ENCODE measurements at regions not wholly inside any gene's neighbourhood (a gene's known extent, or its start where the extent isn't known, plus 50 kb on each side); places are given as distances from the start of the nearest gene placed in this dataset.

DNA sequence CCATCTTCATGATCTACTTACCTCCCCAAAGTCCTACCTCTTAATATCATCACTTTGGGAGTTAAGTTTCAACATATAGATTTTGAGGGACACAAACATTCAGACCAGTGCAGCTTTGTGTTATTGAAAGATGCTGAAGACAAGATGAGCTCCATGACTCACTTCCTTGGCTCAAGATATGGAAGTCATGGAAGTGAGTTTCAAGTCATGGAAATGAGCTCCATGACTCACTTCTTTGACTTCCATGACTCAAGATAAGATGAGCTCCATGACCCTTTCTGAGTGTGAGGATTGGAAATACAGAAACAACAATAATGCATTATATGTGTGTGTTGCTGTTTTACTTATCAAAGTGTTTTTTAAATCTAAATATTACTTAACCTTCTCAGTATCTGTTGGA is 170.2 kb upstream of the TPRG1 start:
- TF ChIP-seq GABPA (IDR thresholded peaks at IDR 0.05; ENCODE audit: borderline replicate concordance, insufficient read depth, low read length) (no peak), SAP30 (IDR thresholded peaks at IDR 0.05; ENCODE audit: insufficient read depth, insufficient replicate concordance, low read length) (no peak), HDAC2 (IDR thresholded peaks at IDR 0.05; ENCODE audit: borderline replicate concordance in 1 of 2, low read depth in 2 of 2, low read length in 2 of 2) (no peak), NANOG (IDR thresholded peaks at IDR 0.05; ENCODE audit: insufficient read depth, low read depth, low read length, poor library complexity, severe bottlenecking) (no peak), SIX5 (IDR thresholded peaks at IDR 0.05; ENCODE audit: low read depth, low read length) (no peak), TAF1 (IDR thresholded peaks at IDR 0.05; ENCODE audit: low read depth, low read length) (no peak), KDM4A (IDR thresholded peaks at IDR 0.05; ENCODE audit: low read depth, low read length, severe bottlenecking) (no peak), SP1 (IDR thresholded peaks at IDR 0.05; ENCODE audit: low read depth, low read length) (no peak), EZH2 (IDR thresholded peaks at IDR 0.05; ENCODE audit: low read depth, low read length, severe bottlenecking) (no peak), CHD2 (IDR thresholded peaks at IDR 0.05; ENCODE audit: low read length) (no peak)
- TF ChIP-seq, protein P1, sequence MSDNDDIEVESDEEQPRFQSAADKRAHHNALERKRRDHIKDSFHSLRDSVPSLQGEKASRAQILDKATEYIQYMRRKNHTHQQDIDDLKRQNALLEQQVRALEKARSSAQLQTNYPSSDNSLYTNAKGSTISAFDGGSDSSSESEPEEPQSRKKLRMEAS (IDR thresholded peaks at IDR 0.05), result no peak
- TF ChIP-seq, protein P2, sequence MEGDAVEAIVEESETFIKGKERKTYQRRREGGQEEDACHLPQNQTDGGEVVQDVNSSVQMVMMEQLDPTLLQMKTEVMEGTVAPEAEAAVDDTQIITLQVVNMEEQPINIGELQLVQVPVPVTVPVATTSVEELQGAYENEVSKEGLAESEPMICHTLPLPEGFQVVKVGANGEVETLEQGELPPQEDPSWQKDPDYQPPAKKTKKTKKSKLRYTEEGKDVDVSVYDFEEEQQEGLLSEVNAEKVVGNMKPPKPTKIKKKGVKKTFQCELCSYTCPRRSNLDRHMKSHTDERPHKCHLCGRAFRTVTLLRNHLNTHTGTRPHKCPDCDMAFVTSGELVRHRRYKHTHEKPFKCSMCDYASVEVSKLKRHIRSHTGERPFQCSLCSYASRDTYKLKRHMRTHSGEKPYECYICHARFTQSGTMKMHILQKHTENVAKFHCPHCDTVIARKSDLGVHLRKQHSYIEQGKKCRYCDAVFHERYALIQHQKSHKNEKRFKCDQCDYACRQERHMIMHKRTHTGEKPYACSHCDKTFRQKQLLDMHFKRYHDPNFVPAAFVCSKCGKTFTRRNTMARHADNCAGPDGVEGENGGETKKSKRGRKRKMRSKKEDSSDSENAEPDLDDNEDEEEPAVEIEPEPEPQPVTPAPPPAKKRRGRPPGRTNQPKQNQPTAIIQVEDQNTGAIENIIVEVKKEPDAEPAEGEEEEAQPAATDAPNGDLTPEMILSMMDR (IDR thresholded peaks at IDR 0.05; ENCODE audit: control extremely low read depth in 1 of 3, insufficient read depth in 1 of 3, low read depth in 1 of 3, low read length in 3 of 3), result no peak
- TF ChIP-seq, protein P3, sequence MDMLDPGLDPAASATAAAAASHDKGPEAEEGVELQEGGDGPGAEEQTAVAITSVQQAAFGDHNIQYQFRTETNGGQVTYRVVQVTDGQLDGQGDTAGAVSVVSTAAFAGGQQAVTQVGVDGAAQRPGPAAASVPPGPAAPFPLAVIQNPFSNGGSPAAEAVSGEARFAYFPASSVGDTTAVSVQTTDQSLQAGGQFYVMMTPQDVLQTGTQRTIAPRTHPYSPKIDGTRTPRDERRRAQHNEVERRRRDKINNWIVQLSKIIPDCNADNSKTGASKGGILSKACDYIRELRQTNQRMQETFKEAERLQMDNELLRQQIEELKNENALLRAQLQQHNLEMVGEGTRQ (IDR thresholded peaks at IDR 0.05; ENCODE audit: low read length), result no peak
